HEK293T (cell line): ENCODE measurements at regions not wholly inside any gene's neighbourhood (a gene's known extent, or its start where the extent isn't known, plus 50 kb on each side); places are given as distances from the start of the nearest gene placed in this dataset.

Experiments
- ARNT ChIP-seq: fragments of 450-650 bp; IDR thresholded peaks from 2 replicates; pipeline ENCODE4 v1.6.1; 2017; ENCODE audit warnings: mild to moderate bottlenecking
- FOXK2 ChIP-seq: fragments of 450-650 bp; IDR thresholded peaks from 2 replicates; pipeline ENCODE4 v1.6.1; 2016; ENCODE audit warnings: mild to moderate bottlenecking
- HDGF ChIP-seq: fragments of 450-650 bp; IDR thresholded peaks from 2 replicates; pipeline ENCODE4 v1.6.1; 2017; ENCODE audit warnings: antibody characterized with exemption, borderline replicate concordance
- L3MBTL2 ChIP-seq: fragments of 450-650 bp; conservative IDR thresholded peaks from 2 replicates; pipeline ENCODE4 v1.6.1; 2016; ENCODE audit warnings: mild to moderate bottlenecking
- PKNOX1 ChIP-seq: fragments of 450-650 bp; IDR thresholded peaks from 2 replicates; pipeline ENCODE4 v1.6.1; 2016
- SP1 ChIP-seq: fragments of 450-650 bp; IDR thresholded peaks from 2 replicates; pipeline ENCODE4 v1.6.1; 2017
- TARDBP ChIP-seq: fragments of 450-650 bp; IDR thresholded peaks from 2 replicates; pipeline ENCODE4 v1.6.1; 2016

GRCh38 chr12:77599782-77600467 lies 230.8 kb upstream of the NAV3 start:
- TF ChIP-seq PKNOX1 (no peak), L3MBTL2 (no peak), HDGF (no peak), TARDBP (no peak), ARNT (no peak), SP1 (no peak), FOXK2 (no peak)
